ENCODE measurements at regions not wholly inside any gene's neighbourhood (a gene's known extent, or its start where the extent isn't known, plus 50 kb on each side); places are given as distances from the start of the nearest gene placed in this dataset.
"Not testable (repeated sequence)": the region's sequence is repeated elsewhere in the genome, so short reads cannot be mapped to it uniquely, and the experiment has no call there.

- H3K9me3 ChIP-seq (ENCODE audit: control insufficient read depth in 5 of 5, low read length in 5 of 5); H3K4me3 ChIP-seq (ENCODE audit: low read depth in 1 of 5, low read length in 5 of 5); H3K36me3 ChIP-seq (ENCODE audit: control insufficient read depth in 5 of 5, insufficient read depth in 5 of 5, low read length in 5 of 5); H3K27me3 ChIP-seq (ENCODE audit: control insufficient read depth in 5 of 5, insufficient read depth in 4 of 5, low read length in 5 of 5); H3K4me1 ChIP-seq (ENCODE audit: control insufficient read depth in 5 of 5, insufficient read depth in 5 of 5, low read length in 5 of 5); H3K27ac ChIP-seq (ENCODE audit: low read depth, low read length); H3K9ac ChIP-seq (ENCODE audit: low read length in 5 of 5): not testable (repeated sequence)
Observed at GRCh38 chr7:65776677-65777076, 96.2 kb upstream of the VKORC1L1 start.

GRCh38 chr7:65789943-65790342 lies 82.9 kb upstream of the VKORC1L1 start:
- not testable (repeated sequence) for H3K36me3 ChIP-seq (ENCODE audit: control insufficient read depth in 5 of 5, insufficient read depth in 5 of 5, low read length in 5 of 5); H3K27ac ChIP-seq (ENCODE audit: low read depth, low read length); H3K4me3 ChIP-seq (ENCODE audit: low read depth in 1 of 5, low read length in 5 of 5); H3K9ac ChIP-seq (ENCODE audit: low read length in 5 of 5); H3K27me3 ChIP-seq (ENCODE audit: control insufficient read depth in 5 of 5, insufficient read depth in 4 of 5, low read length in 5 of 5); H3K9me3 ChIP-seq (ENCODE audit: control insufficient read depth in 5 of 5, low read length in 5 of 5); H3K4me1 ChIP-seq (ENCODE audit: control insufficient read depth in 5 of 5, insufficient read depth in 5 of 5, low read length in 5 of 5)

- H3K9ac ChIP-seq (ENCODE audit: low read length in 5 of 5); H3K4me1 ChIP-seq (ENCODE audit: control insufficient read depth in 5 of 5, insufficient read depth in 5 of 5, low read length in 5 of 5); H3K4me3 ChIP-seq (ENCODE audit: low read depth in 1 of 5, low read length in 5 of 5); H3K36me3 ChIP-seq (ENCODE audit: control insufficient read depth in 5 of 5, insufficient read depth in 5 of 5, low read length in 5 of 5); H3K27me3 ChIP-seq (ENCODE audit: control insufficient read depth in 5 of 5, insufficient read depth in 4 of 5, low read length in 5 of 5); H3K27ac ChIP-seq (ENCODE audit: low read depth, low read length); H3K9me3 ChIP-seq (ENCODE audit: control insufficient read depth in 5 of 5, low read length in 5 of 5): not testable (repeated sequence)
Observed at GRCh38 chr7:65791788-65792187, 81.1 kb upstream of the VKORC1L1 start.

GRCh38 chr7:65792726-65793125 lies 80.1 kb upstream of the VKORC1L1 start:
- not testable (repeated sequence) for H3K36me3 ChIP-seq (ENCODE audit: control insufficient read depth in 5 of 5, insufficient read depth in 5 of 5, low read length in 5 of 5); H3K27ac ChIP-seq (ENCODE audit: low read depth, low read length); H3K4me1 ChIP-seq (ENCODE audit: control insufficient read depth in 5 of 5, insufficient read depth in 5 of 5, low read length in 5 of 5); H3K4me3 ChIP-seq (ENCODE audit: low read depth in 1 of 5, low read length in 5 of 5); H3K9ac ChIP-seq (ENCODE audit: low read length in 5 of 5); H3K9me3 ChIP-seq (ENCODE audit: control insufficient read depth in 5 of 5, low read length in 5 of 5); H3K27me3 ChIP-seq (ENCODE audit: control insufficient read depth in 5 of 5, insufficient read depth in 4 of 5, low read length in 5 of 5)

- not testable (repeated sequence) for H3K4me3 ChIP-seq (ENCODE audit: low read depth in 1 of 5, low read length in 5 of 5); H3K36me3 ChIP-seq (ENCODE audit: control insufficient read depth in 5 of 5, insufficient read depth in 5 of 5, low read length in 5 of 5); H3K4me1 ChIP-seq (ENCODE audit: control insufficient read depth in 5 of 5, insufficient read depth in 5 of 5, low read length in 5 of 5); H3K27me3 ChIP-seq (ENCODE audit: control insufficient read depth in 5 of 5, insufficient read depth in 4 of 5, low read length in 5 of 5); H3K9ac ChIP-seq (ENCODE audit: low read length in 5 of 5); H3K27ac ChIP-seq (ENCODE audit: low read depth, low read length); H3K9me3 ChIP-seq (ENCODE audit: control insufficient read depth in 5 of 5, low read length in 5 of 5)
Observed at GRCh38 chr7:65794671-65795391, 78.0 kb upstream of the VKORC1L1 start.

GRCh38 chr7:65795392-65795716 lies 77.5 kb upstream of the VKORC1L1 start:
- not testable (repeated sequence) for H3K4me3 ChIP-seq (ENCODE audit: low read depth in 1 of 5, low read length in 5 of 5); H3K9ac ChIP-seq (ENCODE audit: low read length in 5 of 5); H3K27me3 ChIP-seq (ENCODE audit: control insufficient read depth in 5 of 5, insufficient read depth in 4 of 5, low read length in 5 of 5); H3K36me3 ChIP-seq (ENCODE audit: control insufficient read depth in 5 of 5, insufficient read depth in 5 of 5, low read length in 5 of 5); H3K4me1 ChIP-seq (ENCODE audit: control insufficient read depth in 5 of 5, insufficient read depth in 5 of 5, low read length in 5 of 5); H3K9me3 ChIP-seq (ENCODE audit: control insufficient read depth in 5 of 5, low read length in 5 of 5); H3K27ac ChIP-seq (ENCODE audit: low read depth, low read length)

- Histone ChIP-seq H3K9ac (ENCODE audit: low read length in 5 of 5) (no peak overlapping the region), H3K4me1 (ENCODE audit: control insufficient read depth in 5 of 5, insufficient read depth in 5 of 5, low read length in 5 of 5) (peaks cover 0 to 2% (median 0%) of the 10 kb centered on the region in 5 donors), H3K9me3 (ENCODE audit: control insufficient read depth in 5 of 5, low read length in 5 of 5) (no peaks in the 10 kb centered on the region)
Observed at GRCh38 chr7:65796205-65796604, 76.7 kb upstream of the VKORC1L1 start.

GRCh38 chr7:65797086-65797485 lies 75.8 kb upstream of the VKORC1L1 start:
- H3K27me3 ChIP-seq (ENCODE audit: control insufficient read depth in 5 of 5, insufficient read depth in 4 of 5, low read length in 5 of 5); H3K27ac ChIP-seq (ENCODE audit: low read depth, low read length); H3K36me3 ChIP-seq (ENCODE audit: control insufficient read depth in 5 of 5, insufficient read depth in 5 of 5, low read length in 5 of 5); H3K4me3 ChIP-seq (ENCODE audit: low read depth in 1 of 5, low read length in 5 of 5); H3K9ac ChIP-seq (ENCODE audit: low read length in 5 of 5); H3K9me3 ChIP-seq (ENCODE audit: control insufficient read depth in 5 of 5, low read length in 5 of 5); H3K4me1 ChIP-seq (ENCODE audit: control insufficient read depth in 5 of 5, insufficient read depth in 5 of 5, low read length in 5 of 5): not testable (repeated sequence)

More at GRCh38 chr7:65796205-65796604, 76.7 kb upstream of the VKORC1L1 start:
- Histone ChIP-seq H3K27ac (ENCODE audit: low read depth, low read length) (no peak overlapping the region), H3K27me3 (ENCODE audit: control insufficient read depth in 5 of 5, insufficient read depth in 4 of 5, low read length in 5 of 5) (no peaks in the 10 kb centered on the region), H3K36me3 (ENCODE audit: control insufficient read depth in 5 of 5, insufficient read depth in 5 of 5, low read length in 5 of 5) (peaks cover 0 to 5% (median 0%) of the 10 kb centered on the region in 5 donors), H3K4me3 (ENCODE audit: low read depth in 1 of 5, low read length in 5 of 5) (no peak overlapping the region)

- not testable (repeated sequence) for H3K27ac ChIP-seq (ENCODE audit: low read depth, low read length); H3K9me3 ChIP-seq (ENCODE audit: control insufficient read depth in 5 of 5, low read length in 5 of 5); H3K4me3 ChIP-seq (ENCODE audit: low read depth in 1 of 5, low read length in 5 of 5); H3K9ac ChIP-seq (ENCODE audit: low read length in 5 of 5); H3K27me3 ChIP-seq (ENCODE audit: control insufficient read depth in 5 of 5, insufficient read depth in 4 of 5, low read length in 5 of 5); H3K36me3 ChIP-seq (ENCODE audit: control insufficient read depth in 5 of 5, insufficient read depth in 5 of 5, low read length in 5 of 5); H3K4me1 ChIP-seq (ENCODE audit: control insufficient read depth in 5 of 5, insufficient read depth in 5 of 5, low read length in 5 of 5)
Observed at GRCh38 chr7:65797566-65797965, 75.3 kb upstream of the VKORC1L1 start.

- no peak overlapping the region for H3K4me3 ChIP-seq (ENCODE audit: low read depth in 1 of 5, low read length in 5 of 5)
- no peaks in the 10 kb centered on the region for H3K9me3 ChIP-seq (ENCODE audit: control insufficient read depth in 5 of 5, low read length in 5 of 5)
- H3K4me1 ChIP-seq (ENCODE audit: control insufficient read depth in 5 of 5, insufficient read depth in 5 of 5, low read length in 5 of 5) = peaks cover 0 to 2% (median 0%) of the 10 kb centered on the region in 5 donors
- no peak overlapping the region for H3K9ac ChIP-seq (ENCODE audit: low read length in 5 of 5)
- no peaks in the 10 kb centered on the region for H3K27me3 ChIP-seq (ENCODE audit: control insufficient read depth in 5 of 5, insufficient read depth in 4 of 5, low read length in 5 of 5)
- peaks cover 0 to 5% (median 0%) of the 10 kb centered on the region in 5 donors for H3K36me3 ChIP-seq (ENCODE audit: control insufficient read depth in 5 of 5, insufficient read depth in 5 of 5, low read length in 5 of 5)
- H3K27ac ChIP-seq (ENCODE audit: low read depth, low read length) = no peak overlapping the region
Observed at GRCh38 chr7:65798111-65799075, 74.5 kb upstream of the VKORC1L1 start.
